22Rv1 (cell line): ENCODE measurements at regions not wholly inside any gene's neighbourhood (a gene's known extent, or its start where the extent isn't known, plus 50 kb on each side); places are given as distances from the start of the nearest gene placed in this dataset.

Source experiments
- ZFX ChIP-seq: fragments of 450-650 bp; IDR thresholded peaks from 2 replicates; pipeline ENCODE4 v1.6.1; 2017; ENCODE audit warnings: antibody characterized with exemption, borderline replicate concordance
- TF ChIP-seq, protein P1 (sequence below): fragments of 450-650 bp; IDR thresholded peaks from 2 replicates; pipeline ENCODE4 v1.5.1; 2017; ENCODE audit warnings: mild to moderate bottlenecking

DNA sequence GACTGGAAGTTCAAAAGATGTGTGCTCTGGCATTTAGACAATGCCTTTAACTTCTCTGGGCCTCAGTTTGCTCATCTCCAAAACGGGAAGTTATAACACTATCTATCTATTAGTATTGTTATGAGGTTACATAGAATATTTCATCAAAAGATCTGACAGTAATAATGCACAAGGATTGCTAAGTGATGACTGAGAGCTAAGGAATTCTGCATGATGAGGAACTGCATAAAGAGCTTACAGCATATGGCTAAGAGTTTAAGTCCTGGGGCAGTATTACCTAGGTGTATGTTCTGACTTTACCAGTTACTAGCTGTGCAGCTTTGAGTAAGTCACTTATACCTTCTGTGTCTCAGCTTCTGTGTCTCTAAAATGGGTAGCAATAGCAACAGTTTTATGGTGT lies 160.1 kb upstream of the TMPO start:
- TF ChIP-seq, protein P1, sequence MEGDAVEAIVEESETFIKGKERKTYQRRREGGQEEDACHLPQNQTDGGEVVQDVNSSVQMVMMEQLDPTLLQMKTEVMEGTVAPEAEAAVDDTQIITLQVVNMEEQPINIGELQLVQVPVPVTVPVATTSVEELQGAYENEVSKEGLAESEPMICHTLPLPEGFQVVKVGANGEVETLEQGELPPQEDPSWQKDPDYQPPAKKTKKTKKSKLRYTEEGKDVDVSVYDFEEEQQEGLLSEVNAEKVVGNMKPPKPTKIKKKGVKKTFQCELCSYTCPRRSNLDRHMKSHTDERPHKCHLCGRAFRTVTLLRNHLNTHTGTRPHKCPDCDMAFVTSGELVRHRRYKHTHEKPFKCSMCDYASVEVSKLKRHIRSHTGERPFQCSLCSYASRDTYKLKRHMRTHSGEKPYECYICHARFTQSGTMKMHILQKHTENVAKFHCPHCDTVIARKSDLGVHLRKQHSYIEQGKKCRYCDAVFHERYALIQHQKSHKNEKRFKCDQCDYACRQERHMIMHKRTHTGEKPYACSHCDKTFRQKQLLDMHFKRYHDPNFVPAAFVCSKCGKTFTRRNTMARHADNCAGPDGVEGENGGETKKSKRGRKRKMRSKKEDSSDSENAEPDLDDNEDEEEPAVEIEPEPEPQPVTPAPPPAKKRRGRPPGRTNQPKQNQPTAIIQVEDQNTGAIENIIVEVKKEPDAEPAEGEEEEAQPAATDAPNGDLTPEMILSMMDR: no peak
- no peak for TF ChIP-seq ZFX
